Activated naive CD8-positive, alpha-beta T cell treated with anti-CD3 and anti-CD28 coated beads for 36 hours (primary cell): ENCODE measurements at regions not wholly inside any gene's neighbourhood (a gene's known extent, or its start where the extent isn't known, plus 50 kb on each side); places are given as distances from the start of the nearest gene placed in this dataset.
A peak's percentile ranks its signal among the peaks of the same experiment; 100 is the strongest.
"Not testable (repeated sequence)": the region's sequence is repeated elsewhere in the genome, so short reads cannot be mapped to it uniquely, and the experiment has no call there.

Source experiments
- DNase-seq: peaks from one replicate; pipeline ENCODE4 v3.0.0; 2021
- H3K27ac Mint-ChIP-seq: one replicate; pipeline ENCODE4 v1.8.0; 2022; ENCODE audit warnings: mild to moderate bottlenecking, moderate library complexity, mixed read lengths
- H3K27me3 Mint-ChIP-seq: one replicate; pipeline ENCODE4 v1.8.0; 2022; ENCODE audit warnings: mild to moderate bottlenecking, mixed read lengths
- H3K36me3 Mint-ChIP-seq: one replicate; pipeline ENCODE4 v1.8.0; 2021; ENCODE audit warnings: mild to moderate bottlenecking, mixed read lengths
- H3K4me1 Mint-ChIP-seq: one replicate; pipeline ENCODE4 v1.8.0; 2021; ENCODE audit warnings: mixed read lengths
- H3K4me3 Mint-ChIP-seq: one replicate; pipeline ENCODE4 v1.8.0; 2022; ENCODE audit warnings: mild to moderate bottlenecking, moderate library complexity, mixed read lengths
- H3K9me3 Mint-ChIP-seq: one replicate; pipeline ENCODE4 v1.8.0; 2022; ENCODE audit warnings: mixed read lengths

DNA sequence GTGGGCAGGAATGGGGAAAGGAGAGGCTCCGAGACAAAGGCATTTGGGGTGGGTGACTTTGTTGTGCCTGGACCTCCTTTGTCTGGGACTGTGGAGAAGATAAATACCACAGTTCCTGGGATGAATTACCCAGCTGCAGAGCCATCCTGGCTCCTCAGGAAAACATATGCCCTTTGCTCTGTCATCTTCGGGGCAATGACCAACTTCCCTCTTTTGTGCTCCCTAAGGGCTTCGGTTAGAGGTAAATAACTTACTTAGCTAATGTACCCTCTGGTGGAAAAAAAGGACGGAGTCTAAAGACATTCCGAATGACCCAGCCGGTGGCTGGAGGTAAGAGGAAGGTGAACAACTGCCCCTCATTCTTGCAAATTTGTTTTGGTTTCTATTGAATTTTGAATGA is 345.7 kb downstream of the GATA3 start:
- peaks cover 51% of the 10 kb centered on the region for H3K4me1 Mint-ChIP-seq
- no peaks in the 10 kb centered on the region for H3K36me3 Mint-ChIP-seq
- no peaks in the 10 kb centered on the region for H3K27me3 Mint-ChIP-seq
- H3K9me3 Mint-ChIP-seq = no peaks in the 10 kb centered on the region
- no peak overlapping the region for H3K27ac Mint-ChIP-seq
- DNase-seq = no peak
- no peak overlapping the region for H3K4me3 Mint-ChIP-seq

- H3K4me3 Mint-ChIP-seq = no peak overlapping the region
- H3K4me1 Mint-ChIP-seq = peaks cover 54% of the 10 kb centered on the region
- no peak for DNase-seq
- no peaks in the 10 kb centered on the region for H3K36me3 Mint-ChIP-seq
- H3K27me3 Mint-ChIP-seq = no peaks in the 10 kb centered on the region
- no peak overlapping the region for H3K27ac Mint-ChIP-seq
- no peaks in the 10 kb centered on the region for H3K9me3 Mint-ChIP-seq
These were observed 346.4 kb downstream of the GATA3 start for GRCh38 chr10:8400892-8401291.

DNA sequence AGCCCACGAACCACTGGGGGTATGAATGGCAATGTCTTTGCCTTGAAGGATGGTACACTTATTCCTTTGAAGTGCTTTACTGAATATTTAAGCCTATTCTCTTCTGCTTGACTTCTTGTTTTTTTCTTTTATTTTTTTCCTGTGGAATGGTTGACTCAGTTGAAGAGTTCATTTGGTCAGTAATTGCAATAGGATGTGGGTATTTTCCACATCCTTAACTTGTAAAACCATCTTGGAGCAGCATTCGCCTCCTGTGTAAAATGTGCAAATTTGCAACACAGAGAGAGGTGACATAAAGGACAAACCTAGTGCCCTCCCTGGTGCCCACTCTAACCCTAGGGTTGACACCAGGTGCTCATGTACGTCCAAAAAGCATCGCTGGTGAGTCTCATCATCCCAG is 347.0 kb downstream of the GATA3 start:
- DNase-seq = no peak
- H3K27ac Mint-ChIP-seq = peak overlapping the region; percentile 85
- H3K9me3 Mint-ChIP-seq = no peaks in the 10 kb centered on the region
- peak overlapping the region; percentile 29 for H3K4me3 Mint-ChIP-seq
- peaks cover 60% of the 10 kb centered on the region for H3K4me1 Mint-ChIP-seq
- no peaks in the 10 kb centered on the region for H3K36me3 Mint-ChIP-seq
- H3K27me3 Mint-ChIP-seq = no peaks in the 10 kb centered on the region

GRCh38 chr10:8402576-8402975 is 348.1 kb downstream of the GATA3 start:
- no peaks in the 10 kb centered on the region for H3K36me3 Mint-ChIP-seq
- H3K27ac Mint-ChIP-seq = peak overlapping the region; percentile 85
- peak overlapping the region; percentile 55 for H3K4me3 Mint-ChIP-seq
- H3K9me3 Mint-ChIP-seq = no peaks in the 10 kb centered on the region
- peaks cover 60% of the 10 kb centered on the region for H3K4me1 Mint-ChIP-seq
- H3K27me3 Mint-ChIP-seq = no peaks in the 10 kb centered on the region
- DNase-seq = peak; percentile 46

DNA sequence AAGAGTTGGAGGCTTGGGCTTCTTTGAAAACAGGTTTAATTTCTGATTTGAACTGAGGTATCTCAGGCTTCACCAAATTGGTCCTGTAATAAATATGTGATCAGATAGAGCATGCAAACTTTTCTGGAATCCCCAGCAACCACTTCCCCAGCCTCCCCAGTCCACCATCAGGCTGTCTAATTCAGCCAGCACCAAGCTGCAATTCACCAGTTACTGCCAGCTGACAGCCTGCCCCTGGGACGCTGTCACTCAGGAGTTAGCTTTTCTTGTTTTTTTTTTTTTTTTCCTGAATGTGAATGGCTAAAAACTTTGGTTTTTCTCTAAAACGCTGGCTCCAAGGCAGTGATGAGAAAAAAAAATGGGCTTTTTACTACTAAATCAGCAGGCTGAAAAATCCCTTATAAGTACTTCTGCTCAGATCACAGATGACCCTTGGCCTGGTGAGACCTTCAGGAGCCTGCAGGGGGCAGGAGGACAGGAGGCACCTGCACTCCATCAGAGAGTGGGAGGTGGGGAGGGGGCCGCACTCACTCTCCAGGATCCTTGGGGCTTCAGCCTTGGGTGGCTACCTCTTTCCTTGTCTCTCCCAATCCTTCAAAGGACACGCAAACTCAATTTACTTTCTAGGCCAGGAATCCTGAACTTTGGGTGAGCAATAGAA is 349.4 kb downstream of the GATA3 start:
- Mint-ChIP-seq H3K36me3 (no peaks in the 10 kb centered on the region), H3K27me3 (no peaks in the 10 kb centered on the region), H3K27ac (peak overlapping the region; percentile 85), H3K4me1 (peaks cover 55% of the 10 kb centered on the region), H3K9me3 (no peaks in the 10 kb centered on the region), H3K4me3 (peak overlapping the region; percentile 61)
- no peak for DNase-seq

- peak; percentile 30 for DNase-seq
- no peaks in the 10 kb centered on the region for H3K9me3 Mint-ChIP-seq
- H3K27me3 Mint-ChIP-seq = no peaks in the 10 kb centered on the region
- peaks cover 55% of the 10 kb centered on the region for H3K4me1 Mint-ChIP-seq
- peak overlapping the region; percentile 85 for H3K27ac Mint-ChIP-seq
- H3K4me3 Mint-ChIP-seq = peak overlapping the region; percentile 61
- no peaks in the 10 kb centered on the region for H3K36me3 Mint-ChIP-seq
These were observed 350.2 kb downstream of the GATA3 start for GRCh38 chr10:8404721-8405120.

- no peaks in the 10 kb centered on the region for H3K27me3 Mint-ChIP-seq
- H3K36me3 Mint-ChIP-seq = no peaks in the 10 kb centered on the region
- no peak overlapping the region for H3K4me3 Mint-ChIP-seq
- no peaks in the 10 kb centered on the region for H3K9me3 Mint-ChIP-seq
- no peak for DNase-seq
- no peak overlapping the region for H3K27ac Mint-ChIP-seq
- H3K4me1 Mint-ChIP-seq = peaks cover 55% of the 10 kb centered on the region
These were observed 351.1 kb downstream of the GATA3 start for GRCh38 chr10:8405596-8405995.

- Mint-ChIP-seq H3K27ac (no peak overlapping the region), H3K27me3 (no peaks in the 10 kb centered on the region), H3K4me1 (peaks cover 38% of the 10 kb centered on the region), H3K9me3 (no peaks in the 10 kb centered on the region), H3K36me3 (no peaks in the 10 kb centered on the region), H3K4me3 (no peak overlapping the region)
- DNase-seq = no peak
These were observed 353.1 kb downstream of the GATA3 start for GRCh38 chr10:8407501-8408021.

- no peaks in the 10 kb centered on the region for H3K36me3 Mint-ChIP-seq
These were observed 356.0 kb downstream of the GATA3 start for GRCh38 chr10:8410506-8410905.

GRCh38 chr10:8412541-8412940 is 358.1 kb downstream of the GATA3 start:
- Mint-ChIP-seq H3K27ac (no peak overlapping the region), H3K36me3 (no peaks in the 10 kb centered on the region), H3K4me3 (no peak overlapping the region), H3K27me3 (no peaks in the 10 kb centered on the region), H3K4me1 (peaks cover 15% of the 10 kb centered on the region), H3K9me3 (no peaks in the 10 kb centered on the region)
- no peak for DNase-seq

More at GRCh38 chr10:8410506-8410905, 356.0 kb downstream of the GATA3 start:
- Mint-ChIP-seq H3K27me3 (no peaks in the 10 kb centered on the region), H3K27ac (no peak overlapping the region), H3K4me1 (peaks cover 11% of the 10 kb centered on the region), H3K4me3 (no peak overlapping the region), H3K9me3 (no peaks in the 10 kb centered on the region)
- no peak for DNase-seq

- not testable (repeated sequence) for H3K4me3 Mint-ChIP-seq, H3K27ac Mint-ChIP-seq
- peaks cover 15% of the 10 kb centered on the region for H3K4me1 Mint-ChIP-seq
These were observed 360.5 kb downstream of the GATA3 start for GRCh38 chr10:8415029-8415428.

DNA sequence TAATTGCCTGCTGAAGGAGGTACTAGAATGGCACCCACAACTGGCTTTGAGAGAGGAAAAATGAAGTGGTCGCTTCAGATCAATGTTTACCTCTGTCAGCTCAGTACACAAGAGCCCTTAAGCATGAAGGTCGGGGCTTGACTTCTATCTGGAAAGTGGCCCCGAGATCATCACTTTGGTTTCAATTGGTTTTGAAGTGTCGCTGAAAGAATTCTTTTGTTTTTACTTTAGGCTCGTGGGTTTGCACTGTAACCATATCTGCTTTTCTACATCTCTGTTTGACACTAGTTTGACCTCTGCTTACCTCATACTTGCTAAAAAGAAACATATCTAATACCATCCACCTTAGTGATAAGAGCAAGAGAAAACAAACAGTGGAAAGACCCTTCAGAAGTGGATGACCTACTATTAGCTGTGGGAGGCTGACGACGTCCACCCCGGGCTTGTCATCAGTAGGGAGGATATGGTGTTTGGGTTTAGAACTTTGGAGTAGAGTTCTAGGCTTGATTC is 361.8 kb downstream of the GATA3 start:
- no peaks in the 10 kb centered on the region for H3K27me3 Mint-ChIP-seq
- peak overlapping the region; percentile 64 for H3K27ac Mint-ChIP-seq
- H3K4me3 Mint-ChIP-seq = no peak overlapping the region
- DNase-seq = no peak
- H3K9me3 Mint-ChIP-seq = no peaks in the 10 kb centered on the region
- H3K4me1 Mint-ChIP-seq = peaks cover 15% of the 10 kb centered on the region
- H3K36me3 Mint-ChIP-seq = no peaks in the 10 kb centered on the region

More at GRCh38 chr10:8415029-8415428, 360.5 kb downstream of the GATA3 start:
- not testable (repeated sequence) for H3K9me3 Mint-ChIP-seq, H3K36me3 Mint-ChIP-seq, H3K27me3 Mint-ChIP-seq, DNase-seq

- no peak for DNase-seq
- no peaks in the 10 kb centered on the region for H3K36me3 Mint-ChIP-seq
- H3K4me3 Mint-ChIP-seq = no peak overlapping the region
- H3K4me1 Mint-ChIP-seq = peaks cover 15% of the 10 kb centered on the region
- no peaks in the 10 kb centered on the region for H3K9me3 Mint-ChIP-seq
- H3K27me3 Mint-ChIP-seq = no peaks in the 10 kb centered on the region
- peak overlapping the region; percentile 64 for H3K27ac Mint-ChIP-seq
These were observed 362.3 kb downstream of the GATA3 start for GRCh38 chr10:8416760-8417159.

- no peak overlapping the region for H3K27ac Mint-ChIP-seq
These were observed 363.1 kb downstream of the GATA3 start for GRCh38 chr10:8417631-8418030.

GRCh38 chr10:8418631-8419030 is 364.1 kb downstream of the GATA3 start:
- Mint-ChIP-seq H3K4me3 (no peak overlapping the region), H3K9me3 (no peaks in the 10 kb centered on the region), H3K36me3 (no peaks in the 10 kb centered on the region), H3K4me1 (peaks cover 15% of the 10 kb centered on the region), H3K27ac (no peak overlapping the region), H3K27me3 (no peaks in the 10 kb centered on the region)
- DNase-seq = no peak

More at GRCh38 chr10:8417631-8418030, 363.1 kb downstream of the GATA3 start:
- Mint-ChIP-seq H3K4me3 (no peak overlapping the region), H3K9me3 (no peaks in the 10 kb centered on the region), H3K4me1 (peaks cover 15% of the 10 kb centered on the region), H3K36me3 (no peaks in the 10 kb centered on the region), H3K27me3 (no peaks in the 10 kb centered on the region)
- no peak for DNase-seq

DNA sequence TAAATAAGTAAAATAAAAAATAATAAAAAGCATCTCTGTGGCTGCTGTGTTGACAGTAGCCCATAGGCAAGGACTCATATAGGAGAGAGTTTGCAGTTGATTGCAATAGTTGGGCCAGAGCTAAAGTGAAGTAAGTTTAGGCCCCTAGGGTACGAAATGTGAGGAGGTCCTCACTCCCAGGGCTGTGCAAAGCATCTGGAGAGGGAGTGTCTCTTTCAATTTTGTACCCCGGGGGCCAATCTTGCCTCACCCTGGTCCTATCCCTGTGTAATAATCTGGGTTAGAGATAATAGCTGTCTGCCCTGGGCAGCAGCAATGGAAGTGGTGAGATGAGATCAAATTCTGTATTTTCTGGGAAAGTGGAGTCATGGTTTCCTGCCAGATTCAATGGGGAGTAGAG is 365.7 kb downstream of the GATA3 start:
- Mint-ChIP-seq H3K36me3 (no peaks in the 10 kb centered on the region), H3K4me1 (peaks cover 22% of the 10 kb centered on the region), H3K4me3 (no peak overlapping the region), H3K9me3 (no peaks in the 10 kb centered on the region), H3K27ac (no peak overlapping the region), H3K27me3 (no peaks in the 10 kb centered on the region)
- no peak for DNase-seq
